Thyroid gland (tissue), 4 donors: ENCODE measurements at regions not wholly inside any gene's neighbourhood (a gene's known extent, or its start where the extent isn't known, plus 50 kb on each side); places are given as distances from the start of the nearest gene placed in this dataset.

Experiments used
- DNase-seq, 2 donors: peaks; one replicate each; pipeline ENCODE4 v3.0.0-alpha.2; 2019
- H3K27ac ChIP-seq, 3 donors: fragments of 200-600 bp; sonication (generic); 1 replicate in 2 of 3; 2 replicates in 1 of 3; pipeline ENCODE4 v1.5.1; 2016 to 2019; ENCODE audit warnings: mild to moderate bottlenecking in 1 of 3, moderate library complexity in 1 of 3
- H3K27me3 ChIP-seq: fragments of 200-600 bp; sonication (generic); one replicate; pipeline ENCODE4 v1.5.1; 2019
- H3K36me3 ChIP-seq, 2 donors: fragments of 200-600 bp; sonication (generic); one replicate each; pipeline ENCODE4 v1.5.1; 2016 to 2019
- H3K4me1 ChIP-seq, 2 donors: fragments of 200-600 bp; sonication (generic); one replicate each; pipeline ENCODE4 v1.5.1; 2017 to 2019
- H3K4me3 ChIP-seq, 3 donors: fragments of 200-600 bp; sonication (generic); replicated peaks in 1 of 3; 1 replicate in 2 of 3; 2 replicates in 1 of 3; pipeline ENCODE4 v1.5.1; 2016; ENCODE audit warnings: mild to moderate bottlenecking in 1 of 3
- H3K9me3 ChIP-seq: fragments of 200-600 bp; sonication (generic); one replicate; pipeline ENCODE4 v1.5.1; 2017
- POLR2A ChIP-seq, 2 donors: fragments of 450-650 bp; IDR thresholded peaks; one replicate each; pipeline ENCODE4 v1.6.1; 2017; ENCODE audit warnings: antibody characterized with exemption in 2 of 2, mild to moderate bottlenecking in 2 of 2, moderate library complexity in 1 of 2
- WGBS, 2 donors: methylation state at CpG; one replicate each; pipeline ENCODE4 v1.1.5; 2017; 5-methylcytosine and 5-hydroxymethylcytosine counted together
- intact Hi-C: fragments of 100-400 bp; cut with DNase I; formaldehyde crosslinking; loops from one replicate; pipeline ENCODE4 v1.15.1; 2023
- TF ChIP-seq, protein P1 (sequence below), 6 experiments: fragments of 200-600 bp in 3 of 6; fragments of 450-650 bp in 3 of 6; sonication (generic) in 3 of 6; IDR thresholded peaks; one replicate each; pipeline ENCODE4 v1.5.1; 2016 to 2019; ENCODE audit warnings: antibody characterized with exemption in 6 of 6, mild to moderate bottlenecking in 2 of 6, inconsistent platforms in 1 of 6, moderate library complexity in 1 of 6

- H3K27me3 ChIP-seq, result no peaks in the 10 kb centered on the region
- TF ChIP-seq, protein P1, sequence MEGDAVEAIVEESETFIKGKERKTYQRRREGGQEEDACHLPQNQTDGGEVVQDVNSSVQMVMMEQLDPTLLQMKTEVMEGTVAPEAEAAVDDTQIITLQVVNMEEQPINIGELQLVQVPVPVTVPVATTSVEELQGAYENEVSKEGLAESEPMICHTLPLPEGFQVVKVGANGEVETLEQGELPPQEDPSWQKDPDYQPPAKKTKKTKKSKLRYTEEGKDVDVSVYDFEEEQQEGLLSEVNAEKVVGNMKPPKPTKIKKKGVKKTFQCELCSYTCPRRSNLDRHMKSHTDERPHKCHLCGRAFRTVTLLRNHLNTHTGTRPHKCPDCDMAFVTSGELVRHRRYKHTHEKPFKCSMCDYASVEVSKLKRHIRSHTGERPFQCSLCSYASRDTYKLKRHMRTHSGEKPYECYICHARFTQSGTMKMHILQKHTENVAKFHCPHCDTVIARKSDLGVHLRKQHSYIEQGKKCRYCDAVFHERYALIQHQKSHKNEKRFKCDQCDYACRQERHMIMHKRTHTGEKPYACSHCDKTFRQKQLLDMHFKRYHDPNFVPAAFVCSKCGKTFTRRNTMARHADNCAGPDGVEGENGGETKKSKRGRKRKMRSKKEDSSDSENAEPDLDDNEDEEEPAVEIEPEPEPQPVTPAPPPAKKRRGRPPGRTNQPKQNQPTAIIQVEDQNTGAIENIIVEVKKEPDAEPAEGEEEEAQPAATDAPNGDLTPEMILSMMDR (IDR thresholded peaks at IDR 0.05), result no peak
- TF ChIP-seq POLR2A (IDR thresholded peaks at IDR 0.05), result no peak
- intact Hi-C loops, result no loop called here
- DNase-seq, result no peak
- H3K4me3 ChIP-seq, result no peak overlapping the region
- no peaks in the 10 kb centered on the region for H3K9me3 ChIP-seq
- H3K27ac ChIP-seq, result no peak overlapping the region
- no peaks in the 10 kb centered on the region for H3K4me1 ChIP-seq
- H3K36me3 ChIP-seq, result no peaks in the 10 kb centered on the region
Measured at GRCh38 chr12:84766375-84766774, 146.2 kb downstream of the SLC6A15 start.

- WGBS, 2 donors, result 59 to 82% methylated on average over 1 of the region's 1 CpG
Measured at GRCh38 chr12:84764001-84764400, 148.6 kb downstream of the SLC6A15 start.

DNA sequence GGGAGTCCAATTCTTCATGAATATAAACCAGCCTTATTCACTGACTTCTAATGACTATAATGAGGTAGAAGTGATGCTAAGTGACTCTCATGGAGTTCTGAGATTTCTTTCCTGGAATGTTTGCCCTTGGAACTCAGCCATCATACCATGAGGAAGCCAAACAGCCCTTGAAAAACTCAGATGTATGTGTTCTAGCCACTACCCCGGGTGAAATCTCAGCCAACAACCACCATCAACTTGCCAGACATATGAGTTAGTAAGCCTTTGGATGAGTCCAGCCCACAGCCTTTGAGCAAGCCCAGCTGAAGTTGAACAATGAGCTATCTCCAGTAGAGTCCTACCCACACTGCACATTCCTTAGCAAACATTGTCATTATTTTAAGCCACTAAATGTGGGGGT, 149.5 kb downstream of the SLC6A15 start:
- TF ChIP-seq POLR2A (IDR thresholded peaks at IDR 0.05), result no peak
- TF ChIP-seq, protein P1 (IDR thresholded peaks at IDR 0.05), result no peak
- no peaks in the 10 kb centered on the region for H3K9me3 ChIP-seq
- no peak overlapping the region for H3K27ac ChIP-seq
- no peaks in the 10 kb centered on the region for H3K27me3 ChIP-seq
- H3K36me3 ChIP-seq, result no peaks in the 10 kb centered on the region
- no peak overlapping the region for H3K4me3 ChIP-seq
- intact Hi-C loops, result no loop called here
- WGBS, 2 donors, result 25 to 33% methylated on average over 1 of the region's 1 CpG
- H3K4me1 ChIP-seq, result no peaks in the 10 kb centered on the region
- no peak for DNase-seq

More at GRCh38 chr12:84764001-84764400, 148.6 kb downstream of the SLC6A15 start:
- no peak overlapping the region for H3K27ac ChIP-seq
- no peak for DNase-seq
- H3K27me3 ChIP-seq, result no peaks in the 10 kb centered on the region
- no peaks in the 10 kb centered on the region for H3K36me3 ChIP-seq
- no peaks in the 10 kb centered on the region for H3K9me3 ChIP-seq
- H3K4me1 ChIP-seq, result no peaks in the 10 kb centered on the region
- intact Hi-C loops, result no loop called here
- no peak overlapping the region for H3K4me3 ChIP-seq
- TF ChIP-seq, protein P1 (IDR thresholded peaks at IDR 0.05), result no peak
- TF ChIP-seq POLR2A (IDR thresholded peaks at IDR 0.05), result no peak

DNA sequence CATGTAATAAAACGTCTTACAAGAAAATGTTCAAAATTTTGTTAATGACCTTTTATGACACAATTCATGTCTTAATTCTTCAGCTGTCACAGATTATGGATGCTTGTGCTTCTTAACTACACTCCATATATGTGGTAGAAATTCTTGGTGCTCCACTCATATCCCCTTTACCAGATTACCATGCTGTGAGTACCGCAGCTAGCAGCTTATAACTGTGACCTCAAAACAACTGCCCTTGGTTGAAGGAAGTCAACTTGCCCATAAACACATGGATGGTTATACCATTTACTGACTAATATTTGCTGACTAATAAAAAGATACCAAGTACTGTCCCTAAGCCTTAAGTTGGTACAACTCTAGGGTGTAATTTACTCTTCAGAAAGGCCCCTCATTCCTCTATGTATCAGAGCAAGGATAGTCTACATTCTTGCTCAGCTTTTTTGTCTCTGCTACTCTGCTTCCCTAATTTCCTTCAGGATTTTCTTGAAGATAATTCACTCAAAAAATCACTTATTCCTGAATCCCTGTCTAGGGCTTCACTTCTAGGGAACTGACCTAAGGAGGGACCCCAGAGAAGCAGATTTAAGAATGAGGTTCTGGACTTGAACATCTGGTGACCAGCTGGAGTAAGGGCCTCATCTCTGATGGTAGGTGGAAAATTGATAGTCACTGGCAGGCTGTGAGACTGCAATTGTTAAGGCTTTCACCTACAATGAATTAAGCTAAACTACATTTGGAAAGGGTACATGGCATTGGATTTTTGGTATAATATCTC, 152.3 kb downstream of the SLC6A15 start:
- Histone ChIP-seq H3K27me3 (no peaks in the 10 kb centered on the region), H3K27ac (no peak overlapping the region), H3K4me1 (no peaks in the 10 kb centered on the region), H3K9me3 (no peaks in the 10 kb centered on the region), H3K4me3 (no peak overlapping the region), H3K36me3 (no peaks in the 10 kb centered on the region)
- 47 to 75% methylated on average over 2 of the region's 2 CpGs for WGBS, 2 donors
- TF ChIP-seq POLR2A (IDR thresholded peaks at IDR 0.05), result no peak
- TF ChIP-seq, protein P1 (IDR thresholded peaks at IDR 0.05), result no peak
- intact Hi-C loops, result no loop called here
- no peak for DNase-seq

DNA sequence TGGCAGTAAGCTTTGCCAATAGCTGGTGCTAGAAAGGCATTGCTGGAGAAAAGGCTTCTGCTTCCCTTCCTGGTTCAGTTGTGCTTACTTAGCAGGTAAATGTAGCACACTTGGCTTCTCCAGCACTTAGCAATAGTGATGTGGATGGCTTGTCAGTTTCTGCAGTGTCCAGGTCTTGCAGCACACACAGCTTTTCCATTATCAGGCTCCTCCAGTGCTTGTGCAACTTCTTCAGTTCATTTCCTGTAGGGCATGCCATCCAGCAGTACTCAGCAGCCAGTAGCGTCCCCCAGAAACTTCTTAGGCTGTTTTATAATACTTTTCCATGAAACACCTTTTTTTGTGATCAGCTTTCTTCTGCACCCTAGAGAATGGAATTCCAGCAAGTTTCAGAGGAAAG, 154.6 kb downstream of the SLC6A15 start:
- TF ChIP-seq, protein P1 (IDR thresholded peaks at IDR 0.05), result no peak
- no peak for TF ChIP-seq POLR2A (IDR thresholded peaks at IDR 0.05)
- intact Hi-C loops, result no loop called here
- 61 to 78% methylated on average over 1 of the region's 1 CpG for WGBS, 2 donors
- Histone ChIP-seq H3K9me3 (no peaks in the 10 kb centered on the region), H3K4me1 (no peaks in the 10 kb centered on the region), H3K4me3 (no peak overlapping the region), H3K27me3 (no peaks in the 10 kb centered on the region), H3K27ac (no peak overlapping the region), H3K36me3 (no peaks in the 10 kb centered on the region)
- DNase-seq, result no peak
